ENCODE measurements at regions not wholly inside any gene's neighbourhood (a gene's known extent, or its start where the extent isn't known, plus 50 kb on each side); places are given as distances from the start of the nearest gene placed in this dataset.

- 52 to 54% methylated on average over 12 of the region's 12 CpGs for WGBS, 2 donors
- no peak for DNase-seq
Measured at GRCh38 chr10:123538401-123539320, 127.5 kb upstream of the GPR26 start.

GRCh38 chr10:123544986-123545385 is 121.2 kb upstream of the GPR26 start:
- no peaks in the 10 kb centered on the region for H3K4me1 ChIP-seq
- intact Hi-C loops (cut with DNase I) = no loop called here
- no peaks in the 10 kb centered on the region for H3K36me3 ChIP-seq

More at GRCh38 chr10:123538401-123539320, 127.5 kb upstream of the GPR26 start:
- intact Hi-C loops (cut with DNase I) = no loop called here
- Histone ChIP-seq H3K4me1 (no peaks in the 10 kb centered on the region), H3K27me3 (peaks cover 0 to 3% (median 0%) of the 10 kb centered on the region in 4 donors), H3K36me3 (no peaks in the 10 kb centered on the region), H3K27ac (no peak overlapping the region), H3K4me3 (no peak overlapping the region), H3K9me3 (no peaks in the 10 kb centered on the region)
- FAIRE-seq (no peak), ATAC-seq (no peak)
- no peak for TF ChIP-seq CTCF (IDR thresholded peaks at IDR 0.05)

DNA sequence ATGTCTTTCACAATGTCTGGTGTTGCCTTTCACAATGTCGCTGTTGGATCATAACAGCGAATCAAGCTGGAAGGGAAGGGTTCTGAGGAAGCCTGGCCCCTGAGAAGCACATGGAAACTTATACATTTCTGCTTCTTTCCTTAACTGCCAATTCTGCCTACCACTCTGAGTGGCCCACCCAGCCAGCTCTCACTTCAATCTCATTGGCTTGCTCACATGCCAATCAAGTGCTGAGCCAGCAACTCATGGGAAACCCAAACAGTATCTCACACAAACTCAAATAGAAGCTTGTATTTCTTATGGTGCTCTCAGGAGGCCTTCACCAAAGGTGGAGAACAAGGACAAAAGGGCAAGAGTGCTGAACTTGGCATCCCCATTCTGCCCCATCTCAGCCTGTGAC is 117.4 kb upstream of the GPR26 start:
- Histone ChIP-seq H3K9me3 (no peaks in the 10 kb centered on the region), H3K27me3 (no peaks in the 10 kb centered on the region), H3K4me1 (no peaks in the 10 kb centered on the region), H3K27ac (no peak overlapping the region), H3K36me3 (no peaks in the 10 kb centered on the region), H3K4me3 (no peak overlapping the region)
- intact Hi-C loops (cut with DNase I) = no loop called here
- FAIRE-seq (no peak), DNase-seq (no peak), ATAC-seq (no peak)
- TF ChIP-seq CTCF (IDR thresholded peaks at IDR 0.05) = no peak
- 96 to 97% methylated on average over 1 of the region's 2 CpGs for WGBS, 2 donors

More at GRCh38 chr10:123544986-123545385, 121.2 kb upstream of the GPR26 start:
- FAIRE-seq = no peak
- Histone ChIP-seq H3K27ac (no peak overlapping the region), H3K4me3 (no peak overlapping the region), H3K9me3 (no peaks in the 10 kb centered on the region), H3K27me3 (peaks cover 0 to 3% (median 0%) of the 10 kb centered on the region in 4 donors)
- no peak for ATAC-seq
- no peak for DNase-seq
- TF ChIP-seq CTCF (IDR thresholded peaks at IDR 0.05) = no peak
- WGBS, 2 donors = 45 to 63% methylated on average over 3 of the region's 3 CpGs

DNA sequence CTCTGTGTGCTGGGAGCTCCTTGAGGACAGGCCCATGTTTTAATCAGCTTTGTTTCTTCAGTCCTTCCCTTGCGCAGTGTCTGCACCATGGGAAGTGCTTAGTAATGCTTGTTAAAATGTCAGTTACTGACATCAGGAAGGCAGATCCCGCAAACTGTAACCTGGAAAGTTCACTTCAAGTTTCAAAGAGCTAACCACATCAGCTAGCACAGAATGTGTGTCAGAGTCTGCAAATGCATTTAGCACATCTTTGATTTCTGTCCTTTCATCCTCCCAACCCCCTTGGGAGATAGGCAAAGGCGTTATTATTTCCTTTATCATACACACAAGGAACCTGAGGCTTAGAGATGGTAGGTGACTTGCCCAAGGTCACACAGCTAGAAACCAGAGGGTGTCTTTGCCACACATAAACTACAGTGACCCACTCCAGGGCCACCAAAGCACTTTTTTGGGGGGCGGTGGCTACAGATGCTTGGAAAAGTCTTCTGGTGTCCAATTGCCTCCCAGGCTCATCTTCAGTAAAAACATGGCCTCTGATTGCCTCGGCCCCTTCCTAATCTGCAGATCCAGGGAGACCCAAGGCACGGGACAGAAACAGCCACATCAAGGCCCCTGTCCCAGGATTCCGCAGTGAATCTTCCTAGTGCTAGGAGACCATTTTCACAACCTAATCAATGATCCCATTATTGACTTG is 116.2 kb upstream of the GPR26 start:
- H3K4me3 ChIP-seq = no peak overlapping the region
- H3K27ac ChIP-seq = no peak overlapping the region
- no peak for FAIRE-seq
- intact Hi-C loops (cut with DNase I) = loop anchor here (10.0 kb wide), 2 partner anchors 425 to 505 kb away; no protein-coding TSS in a partner anchor
- H3K4me1 ChIP-seq = no peaks in the 10 kb centered on the region
- no peaks in the 10 kb centered on the region for H3K36me3 ChIP-seq
- no peak for DNase-seq
- WGBS, 2 donors = 72 to 76% methylated on average over 7 of the region's 7 CpGs
- no peak for ATAC-seq
- no peak for TF ChIP-seq CTCF (IDR thresholded peaks at IDR 0.05)
- no peaks in the 10 kb centered on the region for H3K27me3 ChIP-seq
- H3K9me3 ChIP-seq = no peaks in the 10 kb centered on the region

Data from pancreas (tissue), 10 donors.